Endodermal cell (in vitro differentiated cells): ENCODE measurements at regions not wholly inside any gene's neighbourhood (a gene's known extent, or its start where the extent isn't known, plus 50 kb on each side); places are given as distances from the start of the nearest gene placed in this dataset.

Experiments
- DNase-seq: peaks from one replicate; pipeline ENCODE4 v3.0.0-alpha.2; 2017
- H3K27ac ChIP-seq: 2 replicates; pipeline ENCODE4 v1.5.1; 2013; ENCODE audit warnings: mild to moderate bottlenecking, low read depth, low read length, moderate library complexity
- H3K27me3 ChIP-seq: 2 replicates; pipeline ENCODE4 v1.6.1; 2013; ENCODE audit warnings: mild to moderate bottlenecking, low read length, moderate library complexity; ENCODE audit not compliant: insufficient read depth, control insufficient read depth, poor library complexity, severe bottlenecking
- H3K36me3 ChIP-seq: 2 replicates; pipeline ENCODE4 v1.7.0; 2013; ENCODE audit warnings: mild to moderate bottlenecking, low read length, moderate library complexity; ENCODE audit not compliant: control insufficient read depth, insufficient read depth
- H3K4me1 ChIP-seq: one replicate; pipeline ENCODE4 v1.7.0; 2013; ENCODE audit warnings: low read length; ENCODE audit not compliant: control insufficient read depth, insufficient read depth
- H3K4me3 ChIP-seq: 2 replicates; pipeline ENCODE4 v1.5.1; 2013; ENCODE audit warnings: mild to moderate bottlenecking, low read length, moderate library complexity
- H3K9ac ChIP-seq: 2 replicates; pipeline ENCODE4 v1.6.1; 2013; ENCODE audit warnings: mild to moderate bottlenecking, low read length, moderate library complexity; ENCODE audit not compliant: poor library complexity, severe bottlenecking; ENCODE audit errors: extremely low read depth
- H3K9me3 ChIP-seq: 2 replicates; pipeline ENCODE4 v1.6.1; 2013; ENCODE audit warnings: mild to moderate bottlenecking, low read length, moderate library complexity; ENCODE audit not compliant: control insufficient read depth
- H3K27ac Mint-ChIP-seq: 2 replicates; pipeline ENCODE4 v1.8.0; 2020; ENCODE audit warnings: mixed read lengths
- H3K27me3 Mint-ChIP-seq: 2 replicates; pipeline ENCODE4 v1.8.0; 2021; ENCODE audit warnings: mild to moderate bottlenecking, mixed read lengths; ENCODE audit not compliant: insufficient read depth
- H3K36me3 Mint-ChIP-seq: 2 replicates; pipeline ENCODE4 v1.8.0; 2020; ENCODE audit warnings: low read depth, mixed read lengths
- H3K4me1 Mint-ChIP-seq: 2 replicates; pipeline ENCODE4 v1.8.0; 2020; ENCODE audit warnings: mixed read lengths
- H3K4me3 Mint-ChIP-seq: 2 replicates; pipeline ENCODE4 v1.8.0; 2020; ENCODE audit warnings: mild to moderate bottlenecking, moderate library complexity, mixed read lengths
- H3K9me3 Mint-ChIP-seq: 2 replicates; pipeline ENCODE4 v1.8.0; 2020; ENCODE audit warnings: mild to moderate bottlenecking, mixed read lengths
- CTCF ChIP-seq: fragments of 200-600 bp; sonication (generic); conservative IDR thresholded peaks from 2 replicates; pipeline ENCODE4 v1.5.0; 2021; ENCODE audit warnings: antibody characterized with exemption, mild to moderate bottlenecking
- WGBS, 2 experiments: methylation state at CpG; one replicate each; pipeline versions ENCODE4 v1.1.5 to v1.1.7; 2013; ENCODE audit warnings: missing lambda C conversion rate in 2 of 2, mixed read lengths in 1 of 2; ENCODE audit not compliant: insufficient coverage in 1 of 2, insufficient read length in 1 of 2; 5-methylcytosine and 5-hydroxymethylcytosine counted together

- H3K27me3 Mint-ChIP-seq: peaks cover 2% of the 10 kb centered on the region
- H3K9me3 ChIP-seq: peaks cover 36% of the 10 kb centered on the region
- no peak overlapping the region for H3K4me3 Mint-ChIP-seq
- WGBS, 2 experiments: 89 to 100% methylated on average over 2 of the region's 2 CpGs
- no peaks in the 10 kb centered on the region for H3K4me1 ChIP-seq
- no peaks in the 10 kb centered on the region for H3K27me3 ChIP-seq
- no peak for DNase-seq
- no peak overlapping the region for H3K27ac Mint-ChIP-seq
- H3K27ac ChIP-seq: no peak overlapping the region
- H3K36me3 ChIP-seq: no peaks in the 10 kb centered on the region
- H3K36me3 Mint-ChIP-seq: no peaks in the 10 kb centered on the region
- peaks cover 35% of the 10 kb centered on the region for H3K9me3 Mint-ChIP-seq
- peaks cover 23% of the 10 kb centered on the region for H3K4me1 Mint-ChIP-seq
- no peak overlapping the region for H3K9ac ChIP-seq
- no peak for TF ChIP-seq CTCF
- H3K4me3 ChIP-seq: no peak overlapping the region
Observed at GRCh38 chr15:70510433-70510832, 252.9 kb downstream of the UACA start.

- peaks cover 28% of the 10 kb centered on the region for H3K4me1 Mint-ChIP-seq
- H3K27me3 ChIP-seq: no peaks in the 10 kb centered on the region
- H3K9me3 ChIP-seq: peaks cover 36% of the 10 kb centered on the region
- peaks cover 4% of the 10 kb centered on the region for H3K4me1 ChIP-seq
- TF ChIP-seq CTCF: no peak
- peaks cover 2% of the 10 kb centered on the region for H3K27me3 Mint-ChIP-seq
- no peak overlapping the region for H3K4me3 ChIP-seq
- no peak overlapping the region for H3K9ac ChIP-seq
- no peak for DNase-seq
- no peaks in the 10 kb centered on the region for H3K36me3 Mint-ChIP-seq
- H3K27ac Mint-ChIP-seq: no peak overlapping the region
- H3K9me3 Mint-ChIP-seq: peaks cover 35% of the 10 kb centered on the region
- no peaks in the 10 kb centered on the region for H3K36me3 ChIP-seq
- H3K4me3 Mint-ChIP-seq: no peak overlapping the region
- WGBS, 2 experiments: 88 to 91% methylated on average over 3 to 4 of the region's 4 CpGs
- no peak overlapping the region for H3K27ac ChIP-seq
Observed at GRCh38 chr15:70509731-70510143, 253.6 kb downstream of the UACA start.

- 84 to 100% methylated on average over 2 of the region's 2 CpGs for WGBS, 2 experiments
Observed at GRCh38 chr15:70509282-70509662, 254.1 kb downstream of the UACA start.

More at GRCh38 chr15:70509282-70509662, 254.1 kb downstream of the UACA start:
- H3K27me3 ChIP-seq: no peaks in the 10 kb centered on the region
- H3K9ac ChIP-seq: no peak overlapping the region
- DNase-seq: no peak
- Mint-ChIP-seq H3K4me3 (no peak overlapping the region), H3K27ac (no peak overlapping the region), H3K4me1 (peaks cover 32% of the 10 kb centered on the region), H3K36me3 (no peaks in the 10 kb centered on the region), H3K9me3 (peaks cover 35% of the 10 kb centered on the region), H3K27me3 (peaks cover 2% of the 10 kb centered on the region)
- no peak overlapping the region for H3K4me3 ChIP-seq
- no peak overlapping the region for H3K27ac ChIP-seq
- H3K4me1 ChIP-seq: peaks cover 7% of the 10 kb centered on the region
- H3K36me3 ChIP-seq: no peaks in the 10 kb centered on the region
- no peak for TF ChIP-seq CTCF
- H3K9me3 ChIP-seq: peaks cover 36% of the 10 kb centered on the region
